ENCODE measurements at regions not wholly inside any gene's neighbourhood (a gene's known extent, or its start where the extent isn't known, plus 50 kb on each side); places are given as distances from the start of the nearest gene placed in this dataset.

- no peaks in the 10 kb centered on the region for H3K36me3 ChIP-seq (replicated peaks; ENCODE audit: insufficient read depth, low read length)
- H3F3A ChIP-seq (ENCODE audit: insufficient read depth, low read length), result no peaks in the 10 kb centered on the region
- H3K79me2 ChIP-seq (ENCODE audit: low read length), result no peaks in the 10 kb centered on the region
- no peak overlapping the region for H3K4me3 ChIP-seq (ENCODE audit: low read length)
- no peak for DNase-seq
- TF ChIP-seq EZH2 (optimal IDR thresholded peaks at IDR 0.05; ENCODE audit: low read depth, low read length) (no peak), CTCF (IDR thresholded peaks at IDR 0.05; ENCODE audit: low read length) (no peak), EZH2phosphoT487 (IDR thresholded peaks at IDR 0.05; ENCODE audit: low read length) (no peak)
- no peak overlapping the region for H3K27ac ChIP-seq (ENCODE audit: low read length)
- no peaks in the 10 kb centered on the region for H3K9me2 ChIP-seq (replicated peaks; ENCODE audit: insufficient read depth, low read length)
- H3K9me3 ChIP-seq (replicated peaks; ENCODE audit: insufficient read depth, low read length), result no peaks in the 10 kb centered on the region
- H2AFZ ChIP-seq (ENCODE audit: low read length), result no peak overlapping the region
- peaks cover 8% of the 10 kb centered on the region for H3K4me1 ChIP-seq (ENCODE audit: low read length)
- no peaks in the 10 kb centered on the region for H3K27me3 ChIP-seq (replicated peaks; ENCODE audit: insufficient read depth, low read length)
- H3K4me2 ChIP-seq (ENCODE audit: low read depth, low read length), result no peak overlapping the region
- H3K9ac ChIP-seq (ENCODE audit: low read length), result no peak overlapping the region
- no peaks in the 10 kb centered on the region for H4K20me1 ChIP-seq (ENCODE audit: insufficient read depth, low read length)
These were observed 176.5 kb downstream of the OGFRL1 start for GRCh38 chr6:71465096-71465495.

GRCh38 chr6:71466362-71466761 is 177.8 kb downstream of the OGFRL1 start:
- Histone ChIP-seq H3K9me2 (replicated peaks; ENCODE audit: insufficient read depth, low read length) (no peaks in the 10 kb centered on the region), H2AFZ (ENCODE audit: low read length) (no peak overlapping the region), H3K4me3 (ENCODE audit: low read length) (no peak overlapping the region), H3K9me3 (replicated peaks; ENCODE audit: insufficient read depth, low read length) (no peaks in the 10 kb centered on the region), H3K4me2 (ENCODE audit: low read depth, low read length) (no peak overlapping the region), H3K36me3 (replicated peaks; ENCODE audit: insufficient read depth, low read length) (no peaks in the 10 kb centered on the region), H3K4me1 (ENCODE audit: low read length) (peaks cover 1% of the 10 kb centered on the region), H4K20me1 (ENCODE audit: insufficient read depth, low read length) (no peaks in the 10 kb centered on the region), H3K9ac (ENCODE audit: low read length) (no peak overlapping the region), H3K27ac (ENCODE audit: low read length) (no peak overlapping the region), H3K79me2 (ENCODE audit: low read length) (no peaks in the 10 kb centered on the region), H3K27me3 (replicated peaks; ENCODE audit: insufficient read depth, low read length) (no peaks in the 10 kb centered on the region), H3F3A (ENCODE audit: insufficient read depth, low read length) (no peaks in the 10 kb centered on the region)
- TF ChIP-seq CTCF (IDR thresholded peaks at IDR 0.05; ENCODE audit: low read length) (no peak), EZH2 (optimal IDR thresholded peaks at IDR 0.05; ENCODE audit: low read depth, low read length) (no peak), EZH2phosphoT487 (IDR thresholded peaks at IDR 0.05; ENCODE audit: low read length) (no peak)
- no peak for DNase-seq

GRCh38 chr6:71468038-71468437 is 179.4 kb downstream of the OGFRL1 start:
- H3K9me3 ChIP-seq (replicated peaks; ENCODE audit: insufficient read depth, low read length), result no peaks in the 10 kb centered on the region
- H3K27me3 ChIP-seq (replicated peaks; ENCODE audit: insufficient read depth, low read length), result no peaks in the 10 kb centered on the region
- no peaks in the 10 kb centered on the region for H3F3A ChIP-seq (ENCODE audit: insufficient read depth, low read length)
- TF ChIP-seq EZH2phosphoT487 (IDR thresholded peaks at IDR 0.05; ENCODE audit: low read length) (no peak), CTCF (IDR thresholded peaks at IDR 0.05; ENCODE audit: low read length) (no peak), EZH2 (optimal IDR thresholded peaks at IDR 0.05; ENCODE audit: low read depth, low read length) (no peak)
- H3K9ac ChIP-seq (ENCODE audit: low read length), result no peak overlapping the region
- H3K79me2 ChIP-seq (ENCODE audit: low read length), result no peaks in the 10 kb centered on the region
- H3K4me3 ChIP-seq (ENCODE audit: low read length), result no peak overlapping the region
- no peaks in the 10 kb centered on the region for H4K20me1 ChIP-seq (ENCODE audit: insufficient read depth, low read length)
- no peak overlapping the region for H3K27ac ChIP-seq (ENCODE audit: low read length)
- DNase-seq, result no peak
- H2AFZ ChIP-seq (ENCODE audit: low read length), result no peak overlapping the region
- no peaks in the 10 kb centered on the region for H3K9me2 ChIP-seq (replicated peaks; ENCODE audit: insufficient read depth, low read length)
- no peaks in the 10 kb centered on the region for H3K36me3 ChIP-seq (replicated peaks; ENCODE audit: insufficient read depth, low read length)
- no peak overlapping the region for H3K4me2 ChIP-seq (ENCODE audit: low read depth, low read length)
- H3K4me1 ChIP-seq (ENCODE audit: low read length), result no peaks in the 10 kb centered on the region

All from MM.1S (cell line).